Breast epithelium (tissue), 3 donors: ENCODE measurements at regions not wholly inside any gene's neighbourhood (a gene's known extent, or its start where the extent isn't known, plus 50 kb on each side); places are given as distances from the start of the nearest gene placed in this dataset.

Source experiments
- POLR2A ChIP-seq: fragments of 450-650 bp; IDR thresholded peaks from one replicate; pipeline ENCODE4 v1.6.1; 2016; ENCODE audit warnings: antibody characterized with exemption, mild to moderate bottlenecking, moderate library complexity
- TF ChIP-seq, protein P1 (sequence below), 3 donors: fragments of 450-650 bp; IDR thresholded peaks; one replicate each; pipeline ENCODE4 v1.5.1; 2016 to 2017; ENCODE audit warnings: antibody characterized with exemption in 3 of 3, mild to moderate bottlenecking in 3 of 3, moderate library complexity in 3 of 3

DNA sequence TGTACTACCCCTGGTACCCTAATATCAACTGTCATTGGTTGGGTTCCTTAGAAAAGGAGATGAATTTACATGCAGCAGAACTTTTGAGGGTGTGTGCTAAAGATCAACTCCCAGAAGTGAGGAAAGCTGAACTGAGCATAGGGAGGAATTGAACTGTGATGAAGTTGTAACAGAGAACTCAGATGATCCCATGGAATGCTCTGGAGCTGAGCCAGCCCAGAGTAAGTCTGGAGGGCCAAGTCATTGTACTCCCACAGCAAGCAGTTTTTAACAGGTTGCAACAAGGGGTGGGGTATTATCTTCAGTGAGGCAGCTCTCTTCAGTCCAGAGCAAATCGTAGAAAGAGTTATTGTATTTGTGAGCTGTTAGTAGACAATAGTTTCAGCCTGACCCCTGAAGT lies 572.3 kb downstream of the PYDC2 start:
- TF ChIP-seq POLR2A = no peak
- TF ChIP-seq, protein P1, sequence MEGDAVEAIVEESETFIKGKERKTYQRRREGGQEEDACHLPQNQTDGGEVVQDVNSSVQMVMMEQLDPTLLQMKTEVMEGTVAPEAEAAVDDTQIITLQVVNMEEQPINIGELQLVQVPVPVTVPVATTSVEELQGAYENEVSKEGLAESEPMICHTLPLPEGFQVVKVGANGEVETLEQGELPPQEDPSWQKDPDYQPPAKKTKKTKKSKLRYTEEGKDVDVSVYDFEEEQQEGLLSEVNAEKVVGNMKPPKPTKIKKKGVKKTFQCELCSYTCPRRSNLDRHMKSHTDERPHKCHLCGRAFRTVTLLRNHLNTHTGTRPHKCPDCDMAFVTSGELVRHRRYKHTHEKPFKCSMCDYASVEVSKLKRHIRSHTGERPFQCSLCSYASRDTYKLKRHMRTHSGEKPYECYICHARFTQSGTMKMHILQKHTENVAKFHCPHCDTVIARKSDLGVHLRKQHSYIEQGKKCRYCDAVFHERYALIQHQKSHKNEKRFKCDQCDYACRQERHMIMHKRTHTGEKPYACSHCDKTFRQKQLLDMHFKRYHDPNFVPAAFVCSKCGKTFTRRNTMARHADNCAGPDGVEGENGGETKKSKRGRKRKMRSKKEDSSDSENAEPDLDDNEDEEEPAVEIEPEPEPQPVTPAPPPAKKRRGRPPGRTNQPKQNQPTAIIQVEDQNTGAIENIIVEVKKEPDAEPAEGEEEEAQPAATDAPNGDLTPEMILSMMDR (IDR thresholded peaks at IDR 0.05) = no peak
